ENCODE measurements at regions not wholly inside any gene's neighbourhood (a gene's known extent, or its start where the extent isn't known, plus 50 kb on each side); places are given as distances from the start of the nearest gene placed in this dataset.
A peak's percentile ranks its signal among the peaks of the same experiment; 100 is the strongest.

DNA sequence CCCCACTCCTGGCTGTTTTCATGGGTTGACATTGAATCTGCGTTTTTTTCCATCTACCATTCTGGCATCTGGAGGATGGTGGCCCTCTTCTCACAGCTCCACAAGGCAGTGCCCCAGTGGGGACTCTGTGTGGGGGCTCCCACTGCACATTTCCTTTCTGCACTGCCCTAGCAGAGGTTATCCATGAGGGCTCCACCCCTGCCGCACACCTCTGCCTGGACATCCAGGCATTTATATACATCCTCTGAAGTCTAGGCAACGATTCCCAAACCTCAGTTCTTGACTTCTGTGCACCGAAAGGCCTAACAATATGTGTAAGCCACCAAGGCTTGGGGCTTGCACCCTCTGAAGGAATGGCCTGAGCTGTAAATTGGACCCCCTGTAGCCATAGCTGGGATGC is 147.9 kb upstream of the FMN2 start:
- Histone ChIP-seq H3K27me3 (no peaks in the 10 kb centered on the region), H3K27ac (no peak overlapping the region), H3K4me1 (no peaks in the 10 kb centered on the region), H3K9me3 (no peaks in the 10 kb centered on the region), H3K36me3 (no peaks in the 10 kb centered on the region), H3K4me3 (no peak overlapping the region)
- intact Hi-C loops (cut with DNase I): no loop called here
- DNase-seq: no peak
- TF ChIP-seq, protein P1, sequence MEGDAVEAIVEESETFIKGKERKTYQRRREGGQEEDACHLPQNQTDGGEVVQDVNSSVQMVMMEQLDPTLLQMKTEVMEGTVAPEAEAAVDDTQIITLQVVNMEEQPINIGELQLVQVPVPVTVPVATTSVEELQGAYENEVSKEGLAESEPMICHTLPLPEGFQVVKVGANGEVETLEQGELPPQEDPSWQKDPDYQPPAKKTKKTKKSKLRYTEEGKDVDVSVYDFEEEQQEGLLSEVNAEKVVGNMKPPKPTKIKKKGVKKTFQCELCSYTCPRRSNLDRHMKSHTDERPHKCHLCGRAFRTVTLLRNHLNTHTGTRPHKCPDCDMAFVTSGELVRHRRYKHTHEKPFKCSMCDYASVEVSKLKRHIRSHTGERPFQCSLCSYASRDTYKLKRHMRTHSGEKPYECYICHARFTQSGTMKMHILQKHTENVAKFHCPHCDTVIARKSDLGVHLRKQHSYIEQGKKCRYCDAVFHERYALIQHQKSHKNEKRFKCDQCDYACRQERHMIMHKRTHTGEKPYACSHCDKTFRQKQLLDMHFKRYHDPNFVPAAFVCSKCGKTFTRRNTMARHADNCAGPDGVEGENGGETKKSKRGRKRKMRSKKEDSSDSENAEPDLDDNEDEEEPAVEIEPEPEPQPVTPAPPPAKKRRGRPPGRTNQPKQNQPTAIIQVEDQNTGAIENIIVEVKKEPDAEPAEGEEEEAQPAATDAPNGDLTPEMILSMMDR (IDR thresholded peaks at IDR 0.05): no peak
- TF ChIP-seq POLR2A (IDR thresholded peaks at IDR 0.05): no peak
- 79% methylated on average over 2 of the region's 4 CpGs for WGBS (ENCODE audit: insufficient coverage, low coverage, low lambda C conversion rate, missing lambda C conversion rate)
- ATAC-seq: no peak

DNA sequence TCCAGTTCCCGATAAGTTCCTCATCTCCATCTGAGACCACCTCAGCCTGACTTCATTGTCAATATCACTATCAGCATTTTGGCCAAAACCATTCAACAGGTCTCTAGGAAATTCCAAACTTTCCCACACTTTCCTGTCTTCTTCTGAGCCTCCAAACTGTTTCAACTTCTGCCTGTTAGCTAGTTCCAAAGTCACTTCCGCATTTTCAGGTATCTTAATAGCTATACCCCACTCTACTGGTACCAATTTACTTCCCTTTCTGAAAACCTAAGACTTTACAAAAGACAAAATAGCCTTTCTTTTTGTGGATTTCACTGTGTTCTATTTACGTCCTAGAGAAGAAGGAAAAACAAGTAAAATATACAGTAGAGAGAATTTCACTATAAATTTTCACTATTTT is 147.0 kb upstream of the FMN2 start:
- Histone ChIP-seq H3K9me3 (no peaks in the 10 kb centered on the region), H3K4me1 (no peaks in the 10 kb centered on the region), H3K27ac (no peak overlapping the region), H3K36me3 (no peaks in the 10 kb centered on the region), H3K4me3 (no peak overlapping the region), H3K27me3 (no peaks in the 10 kb centered on the region)
- ATAC-seq: no peak
- intact Hi-C loops (cut with DNase I): no loop called here
- no peak for TF ChIP-seq POLR2A (IDR thresholded peaks at IDR 0.05)
- TF ChIP-seq, protein P1 (IDR thresholded peaks at IDR 0.05): no peak
- WGBS (ENCODE audit: insufficient coverage, low coverage, low lambda C conversion rate, missing lambda C conversion rate): 76% methylated on average over 3 of the region's 3 CpGs
- no peak for DNase-seq

DNA sequence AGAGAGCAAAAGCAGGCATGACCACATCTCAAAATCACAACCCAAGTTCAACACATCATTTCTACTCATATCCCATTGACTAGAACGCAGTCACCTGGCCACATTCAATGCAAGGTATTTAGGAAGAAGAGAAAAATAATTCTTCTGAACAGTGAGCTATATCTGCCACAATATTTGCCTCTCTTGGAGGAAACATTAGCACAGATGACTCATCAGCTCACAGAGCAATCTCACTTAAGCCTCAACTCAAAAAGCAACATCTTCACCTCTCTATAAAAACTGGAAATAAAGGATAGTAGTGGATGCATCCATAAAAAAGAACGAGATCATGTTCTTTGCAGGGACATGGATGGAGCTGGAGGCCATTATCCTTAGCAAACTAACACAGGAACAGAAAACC is 143.9 kb upstream of the FMN2 start:
- no peaks in the 10 kb centered on the region for H3K9me3 ChIP-seq
- H3K4me3 ChIP-seq: no peak overlapping the region
- H3K36me3 ChIP-seq: no peaks in the 10 kb centered on the region
- peaks cover 0 to 5% (median 0%) of the 10 kb centered on the region in 4 donors for H3K4me1 ChIP-seq
- DNase-seq (no peak), ATAC-seq (no peak)
- TF ChIP-seq, protein P1 (IDR thresholded peaks at IDR 0.05): no peak
- no peaks in the 10 kb centered on the region for H3K27me3 ChIP-seq
- H3K27ac ChIP-seq: no peak overlapping the region
- WGBS (ENCODE audit: insufficient coverage, low coverage, low lambda C conversion rate, missing lambda C conversion rate): 58% methylated on average over 2 of the region's 2 CpGs
- intact Hi-C loops (cut with DNase I): no loop called here

DNA sequence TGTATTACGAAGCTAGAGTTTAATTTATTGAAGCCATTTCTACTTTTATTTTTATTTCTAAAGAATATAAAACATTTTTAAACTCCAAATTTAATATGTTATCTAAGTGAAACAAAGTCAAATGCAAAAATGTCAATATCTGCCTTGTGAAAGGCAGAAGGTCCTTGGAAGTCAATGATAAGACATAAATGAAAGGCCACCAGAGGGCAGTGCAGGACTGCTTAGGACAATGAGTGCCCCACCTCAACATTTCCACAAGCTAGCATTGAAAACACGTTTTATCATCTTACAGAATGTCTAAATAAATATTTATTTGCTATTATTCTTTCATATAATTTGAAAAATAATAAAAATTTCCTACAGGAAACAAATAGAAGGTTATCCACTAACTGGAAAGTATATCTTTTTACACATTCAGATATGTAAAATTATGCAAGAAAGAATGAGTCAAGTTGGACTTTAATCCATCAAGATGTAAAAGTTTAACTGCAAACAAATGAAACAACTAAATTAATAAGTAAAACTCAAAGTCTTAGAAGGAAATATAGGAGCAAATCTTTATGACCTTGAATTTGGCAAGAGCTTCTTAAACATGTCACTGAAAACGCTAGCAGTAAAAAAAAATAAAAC is 140.1 kb upstream of the FMN2 start:
- peak; percentile 73 to 88 (median 83) for ATAC-seq

More for the DNA sequence above, 140.1 kb upstream of the FMN2 start:
- DNase-seq: peak in 2 of 3 donors; percentile 45 to 69
- no peaks in the 10 kb centered on the region for H3K27me3 ChIP-seq
- TF ChIP-seq POLR2A (IDR thresholded peaks at IDR 0.05): no peak
- TF ChIP-seq, protein P1 (IDR thresholded peaks at IDR 0.05): peak; percentile 62 to 85 (median 80)
- 35% methylated on average over 3 of the region's 3 CpGs for WGBS (ENCODE audit: insufficient coverage, low coverage, low lambda C conversion rate, missing lambda C conversion rate)
- H3K4me1 ChIP-seq: peaks cover 0 to 5% (median 0%) of the 10 kb centered on the region in 4 donors
- H3K36me3 ChIP-seq: no peaks in the 10 kb centered on the region
- H3K27ac ChIP-seq: no peak overlapping the region
- no peak overlapping the region for H3K4me3 ChIP-seq
- intact Hi-C loops (cut with DNase I): no loop called here
- no peaks in the 10 kb centered on the region for H3K9me3 ChIP-seq

Data from right lobe of liver (tissue), 6 donors.